GM18519 (cell line): ENCODE measurements at regions not wholly inside any gene's neighbourhood (a gene's known extent, or its start where the extent isn't known, plus 50 kb on each side); places are given as distances from the start of the nearest gene placed in this dataset.
A peak's percentile ranks its signal among the peaks of the same experiment; 100 is the strongest.

Experiments used
- ATAC-seq: cut with Tn5 transposase; IDR thresholded peaks from one replicate; pipeline ENCODE4 v1.9.1; 2021; ENCODE audit warnings: mild to moderate bottlenecking, moderate library complexity; ENCODE audit not compliant: unreplicated experiment, low FRiP score

DNA sequence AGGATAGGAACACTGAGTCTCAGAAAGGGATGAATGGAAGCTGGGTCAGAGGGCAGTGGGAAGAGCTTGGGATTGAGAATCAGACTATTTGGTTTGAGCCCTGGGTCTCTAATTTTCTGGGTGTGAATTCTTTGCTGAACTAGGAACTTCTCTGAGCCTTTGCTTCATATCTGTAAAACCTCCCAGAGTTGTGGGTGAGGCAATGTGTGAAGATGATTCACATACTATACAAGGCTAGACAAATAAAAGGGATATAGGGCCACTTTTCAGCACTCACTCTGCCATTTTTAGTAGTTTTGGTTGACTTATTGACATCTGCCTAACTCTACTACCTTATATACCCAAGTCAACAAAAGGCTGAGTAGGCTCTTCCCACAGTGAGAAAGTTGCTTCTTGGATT is 77.7 kb upstream of the JUN start:
- ATAC-seq: no peak

DNA sequence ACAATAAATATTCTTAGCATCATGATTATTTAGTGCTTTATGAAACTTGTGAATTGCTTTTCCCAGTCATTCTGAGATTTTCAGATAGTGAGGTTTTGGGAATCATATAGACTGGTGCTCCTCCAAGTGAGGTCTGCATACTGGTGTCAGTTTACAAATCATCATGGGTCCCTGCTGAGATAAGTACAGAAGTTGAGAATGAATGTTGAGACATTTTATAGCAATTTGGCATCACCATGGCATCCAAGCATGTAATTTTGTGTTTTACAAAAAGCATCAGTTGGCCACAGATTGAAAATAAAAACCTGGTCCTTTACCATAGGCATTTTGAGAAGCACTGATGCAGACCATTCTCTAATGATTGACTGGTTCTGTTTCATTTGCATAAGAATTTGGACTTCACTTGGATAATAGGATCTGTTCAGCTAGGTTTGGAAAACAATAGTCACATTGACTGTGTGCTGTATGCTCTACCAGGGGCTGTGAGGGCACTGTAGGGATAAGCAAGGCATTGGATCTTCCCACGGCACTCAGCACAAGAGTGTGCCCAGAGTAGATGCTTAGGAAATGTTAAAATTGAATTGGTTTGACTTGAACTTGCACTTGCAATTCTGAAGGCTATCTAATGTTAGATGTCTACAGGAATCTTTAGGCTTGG is 79.0 kb upstream of the JUN start:
- ATAC-seq: no peak

DNA sequence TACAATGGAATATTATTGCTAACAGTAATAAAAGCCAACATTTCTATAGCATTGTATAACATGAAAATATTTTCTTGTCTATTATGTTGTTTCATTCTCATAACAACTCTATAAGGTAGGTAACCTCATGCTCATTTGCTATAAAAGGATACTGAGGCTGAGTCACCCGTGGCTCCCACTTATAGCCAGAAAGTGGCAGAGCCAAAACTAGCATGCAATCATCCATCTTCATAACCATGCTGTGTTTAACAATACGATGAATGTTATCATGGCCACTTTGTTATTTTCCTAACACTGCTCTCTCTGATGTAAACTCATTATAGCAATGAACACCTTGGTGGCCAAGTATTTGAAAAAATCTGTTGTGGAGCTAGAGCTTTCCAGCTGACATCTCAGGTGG is 80.8 kb upstream of the JUN start:
- no peak for ATAC-seq

DNA sequence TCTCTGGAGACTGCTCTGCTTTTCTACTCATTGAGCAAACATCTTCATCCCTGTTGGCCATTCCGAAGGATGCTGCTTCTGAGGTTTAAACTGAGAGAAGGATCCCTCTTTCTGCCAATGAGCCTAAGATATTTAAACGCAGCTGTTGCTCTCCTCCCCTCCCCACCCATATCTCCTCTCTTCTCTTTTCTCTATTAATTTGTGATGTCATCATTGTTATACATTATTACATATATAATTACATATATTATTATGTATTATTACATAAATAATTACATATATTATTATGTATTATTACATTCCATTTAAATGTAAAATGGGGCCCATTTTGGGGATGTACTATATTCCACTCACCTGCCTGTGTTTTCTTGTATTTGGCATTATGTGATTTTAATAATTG is 82.7 kb upstream of the JUN start:
- no peak for ATAC-seq

DNA sequence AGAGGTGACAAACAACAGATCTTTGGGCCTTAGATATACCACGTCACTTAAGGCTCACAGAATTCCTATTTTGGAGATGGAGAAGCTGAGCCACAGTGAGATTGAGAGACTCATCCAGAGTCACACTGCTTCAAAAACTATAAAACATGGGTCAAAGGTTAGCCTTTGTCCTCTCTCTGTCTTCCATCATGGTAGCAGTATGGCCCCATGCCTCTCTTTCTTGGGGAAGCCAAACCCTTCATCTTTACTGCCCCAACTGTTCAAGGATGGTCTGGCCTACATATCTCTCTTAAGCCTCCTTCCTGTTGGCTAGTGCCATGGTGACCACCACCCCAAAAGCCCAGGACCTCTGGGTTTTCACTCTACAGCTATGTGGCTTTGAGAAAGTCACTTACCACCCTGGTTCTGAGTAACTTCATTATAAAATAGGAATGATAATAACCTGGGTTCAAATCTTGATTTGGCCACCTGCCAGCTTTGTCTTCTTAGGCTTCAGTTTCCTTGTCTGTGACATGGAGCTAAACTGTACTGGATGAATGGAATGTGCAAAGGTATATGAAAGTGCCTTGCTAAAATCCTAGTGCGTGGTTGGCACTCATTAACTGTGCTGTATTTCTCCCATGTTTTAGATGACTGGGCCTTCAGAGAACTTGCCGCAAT is 85.9 kb upstream of the JUN start:
- no peak for ATAC-seq

DNA sequence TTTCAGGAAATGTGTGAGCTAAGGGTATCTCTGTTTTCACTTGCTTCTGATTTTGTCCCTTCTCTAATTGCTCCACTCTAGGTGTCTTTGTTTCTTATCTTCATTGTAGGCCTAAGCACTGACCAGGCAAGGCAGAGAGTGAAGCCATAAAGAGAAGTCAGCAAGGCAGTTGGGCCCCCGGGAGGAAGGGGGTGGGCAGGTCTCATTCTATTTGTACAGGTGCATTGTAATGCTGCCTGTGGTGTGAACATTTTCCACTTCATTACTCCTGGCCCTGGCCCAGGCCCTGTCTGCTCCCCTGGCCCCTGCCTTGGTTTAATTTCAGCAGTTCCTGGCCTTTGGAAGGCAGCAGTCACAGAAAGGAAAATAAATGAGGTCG is 86.4 kb upstream of the JUN start:
- no peak for ATAC-seq

DNA sequence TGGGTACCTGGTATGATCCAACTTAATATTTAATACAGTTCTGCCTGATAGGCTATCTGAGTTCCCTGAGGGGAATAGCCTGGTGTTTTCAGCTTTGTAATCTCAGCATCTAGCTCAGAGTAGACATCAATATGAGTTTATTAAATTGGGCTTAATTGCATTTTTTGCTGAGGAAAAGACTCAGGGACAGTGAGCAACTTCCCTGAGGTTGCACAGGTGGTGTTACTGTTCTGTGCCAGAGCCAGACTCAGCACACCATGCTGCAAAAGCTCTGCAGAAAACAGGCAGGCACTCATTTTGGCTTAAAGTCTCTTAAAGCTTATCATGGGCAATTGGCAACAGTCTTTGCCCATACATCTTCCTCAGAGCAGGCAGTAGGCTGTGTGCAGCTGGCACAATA is 90.5 kb upstream of the JUN start:
- no peak for ATAC-seq

DNA sequence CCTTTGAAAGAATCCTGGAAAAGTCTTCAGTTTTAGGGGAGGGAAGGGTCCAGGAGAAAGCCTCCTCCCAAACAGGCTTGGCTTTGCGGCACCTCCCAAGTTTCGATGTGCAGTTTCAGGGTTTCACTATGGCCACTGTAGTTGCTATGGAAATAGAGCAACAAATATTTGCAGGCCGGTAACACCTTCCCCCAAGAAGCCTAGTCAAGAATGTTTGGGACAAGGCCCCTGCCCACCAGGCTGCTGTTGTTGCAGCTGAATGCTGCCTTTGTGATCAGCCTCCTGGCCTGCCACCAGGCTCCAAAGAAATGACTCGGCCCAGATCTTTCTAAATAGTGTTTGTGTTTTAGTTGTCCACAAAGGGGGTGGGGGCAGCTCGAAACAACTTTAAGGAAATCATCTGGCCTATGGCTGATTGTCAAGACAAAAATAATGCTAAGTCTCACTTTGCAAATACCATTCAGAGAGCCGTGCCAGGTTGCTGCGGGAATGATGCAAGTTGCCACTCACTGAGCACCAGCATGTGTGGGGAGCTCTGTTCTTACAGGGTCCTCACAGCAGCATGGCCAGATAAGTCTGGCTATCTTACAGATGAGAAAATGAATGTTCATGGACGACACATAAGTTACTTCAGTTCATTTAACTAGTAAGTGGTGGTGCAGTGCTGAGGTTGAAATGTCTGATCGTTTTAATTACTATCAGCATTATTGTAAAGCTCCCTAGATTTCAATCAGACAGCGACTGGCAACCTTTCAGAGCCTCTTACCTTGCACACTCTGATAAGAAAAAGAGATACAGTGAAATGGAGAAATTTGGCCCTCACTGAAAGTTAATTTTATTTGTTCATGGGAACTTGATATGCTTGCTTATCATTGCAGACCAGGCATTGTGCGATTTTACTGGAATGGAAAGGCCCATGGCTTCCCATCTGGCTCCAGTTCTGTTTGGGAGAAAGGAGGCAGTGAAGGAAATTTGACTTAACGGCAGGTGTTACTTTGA is 91.2 kb upstream of the JUN start:
- no peak for ATAC-seq

DNA sequence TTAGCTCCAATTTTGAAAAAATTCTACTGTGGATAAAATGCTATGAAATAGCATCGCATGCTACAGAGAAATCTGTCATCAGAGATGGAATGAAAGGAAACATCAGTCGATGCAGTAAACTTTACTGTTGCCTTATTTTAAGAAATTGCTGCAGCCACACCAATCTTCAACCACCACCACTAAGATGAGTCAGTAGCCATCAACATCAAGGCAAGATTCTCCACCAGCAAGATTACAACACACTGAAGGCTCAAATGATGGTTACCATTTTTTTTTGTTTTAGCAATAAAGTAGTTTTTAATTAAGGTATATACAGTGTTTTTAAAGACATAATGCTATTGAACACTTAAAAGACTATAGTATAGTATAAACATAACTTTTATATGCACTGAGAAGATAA is 95.6 kb upstream of the JUN start:
- ATAC-seq: no peak

DNA sequence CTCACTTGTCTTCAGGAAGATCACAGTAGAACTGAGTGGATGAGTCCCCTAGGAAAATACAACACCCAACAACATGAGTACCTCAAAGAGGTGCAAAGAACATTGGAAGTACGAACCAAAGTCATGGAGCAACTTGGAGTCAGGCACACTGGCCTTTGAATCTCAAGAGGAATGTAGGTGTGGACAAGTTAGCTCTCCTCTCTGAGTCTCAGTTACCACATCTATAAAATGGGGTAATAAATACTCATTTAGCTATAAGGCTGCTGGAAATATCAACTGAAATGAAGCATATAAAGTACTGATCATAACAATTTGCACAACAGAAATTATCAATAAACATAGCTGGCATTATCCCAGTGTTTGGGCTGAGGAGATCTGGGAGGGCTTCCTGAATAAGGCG is 96.7 kb upstream of the JUN start:
- no peak for ATAC-seq

DNA sequence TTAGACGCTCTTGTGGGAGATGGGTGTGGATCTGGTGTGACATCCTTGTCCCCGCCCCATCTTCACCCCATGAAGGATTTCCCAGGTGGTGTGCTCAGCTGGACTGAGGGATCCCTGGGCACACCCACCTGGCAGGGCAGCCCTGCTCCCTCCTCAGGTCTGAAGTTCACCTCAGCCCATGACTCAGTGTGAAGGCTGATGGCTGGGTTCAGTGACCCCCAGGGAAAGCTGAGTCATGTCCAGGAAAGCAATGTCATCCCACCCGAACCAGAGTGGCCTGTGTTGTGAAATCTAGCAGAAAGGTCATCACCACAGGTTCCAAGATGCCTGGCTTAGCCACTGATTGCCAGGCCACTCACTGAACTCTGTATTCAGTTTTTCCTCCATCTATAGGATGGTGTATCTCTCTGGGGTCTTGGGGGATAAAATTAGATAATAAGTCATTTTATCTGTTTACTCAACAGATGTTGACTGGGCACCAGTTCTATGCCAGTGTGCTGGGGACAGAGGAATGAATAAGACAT is 97.7 kb upstream of the JUN start:
- ATAC-seq: no peak

DNA sequence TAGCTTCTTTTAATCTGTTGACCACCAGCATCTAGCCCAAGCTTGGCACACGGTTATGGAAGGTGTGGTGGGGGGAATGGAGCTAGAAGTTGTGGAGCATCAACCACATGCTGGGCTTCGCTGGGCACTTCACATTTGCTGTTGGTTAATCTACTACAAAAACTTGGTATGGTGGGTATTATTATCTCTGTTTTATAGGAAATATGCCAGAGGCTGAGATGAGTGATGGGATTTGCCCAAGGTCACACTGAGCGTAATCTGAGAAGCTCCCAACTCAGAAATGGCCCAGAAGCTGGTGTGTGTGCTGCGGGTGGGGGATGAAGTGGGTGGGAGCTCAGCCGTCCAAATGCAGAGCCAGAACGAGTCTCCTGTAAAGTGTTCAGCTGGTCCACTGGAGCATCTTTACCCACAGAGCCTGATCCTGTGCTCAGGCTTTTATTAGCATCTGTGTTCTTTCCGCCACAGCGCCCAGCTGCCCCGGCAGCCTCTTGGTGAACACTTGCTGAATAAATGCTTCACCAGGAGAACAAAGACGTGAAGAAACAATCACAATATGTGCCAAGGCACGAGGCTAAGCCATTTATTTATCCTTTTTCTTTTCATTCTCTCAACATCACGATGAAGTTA is 98.6 kb upstream of the JUN start:
- no peak for ATAC-seq

DNA sequence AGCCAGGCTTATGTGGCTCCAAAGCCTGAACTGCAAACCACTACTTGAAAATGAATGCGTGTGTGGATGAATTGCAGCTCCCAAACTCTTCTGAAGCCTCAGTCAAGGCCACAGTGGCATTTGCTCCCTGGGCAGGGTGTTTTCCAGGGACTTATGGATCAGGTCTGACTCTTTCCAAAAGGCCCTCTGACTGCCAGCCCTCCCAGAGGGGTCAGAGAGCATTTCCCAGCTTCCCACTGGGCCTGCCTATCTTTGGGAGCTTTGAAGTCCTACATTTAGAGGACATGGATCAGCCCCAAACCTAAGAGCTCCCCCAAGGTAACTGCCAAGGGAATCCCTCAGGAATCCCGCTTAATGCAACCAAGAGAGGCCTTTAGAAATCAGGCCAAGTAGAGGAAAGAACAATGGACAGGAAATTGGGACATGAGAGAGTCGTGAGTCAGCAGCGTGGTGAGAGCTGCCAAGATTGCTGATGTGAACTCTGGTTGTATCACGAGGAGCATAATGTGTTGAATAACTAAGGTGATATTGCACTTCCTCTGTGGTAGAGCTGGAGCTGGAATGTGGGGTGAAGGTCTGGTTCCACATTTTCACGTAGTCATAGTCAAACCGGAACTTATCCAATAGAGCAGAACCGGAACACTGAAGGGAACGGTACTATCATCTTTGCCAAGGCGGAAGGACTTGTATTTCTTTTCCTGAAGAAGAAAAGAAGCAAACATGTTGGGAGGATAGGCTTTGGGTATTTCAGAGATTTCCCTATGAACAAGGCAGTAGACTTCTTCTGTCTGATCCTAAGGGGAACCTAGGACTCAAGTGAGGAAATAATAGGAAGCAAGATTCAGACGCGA is 99.4 kb upstream of the JUN start:
- ATAC-seq: no peak

DNA sequence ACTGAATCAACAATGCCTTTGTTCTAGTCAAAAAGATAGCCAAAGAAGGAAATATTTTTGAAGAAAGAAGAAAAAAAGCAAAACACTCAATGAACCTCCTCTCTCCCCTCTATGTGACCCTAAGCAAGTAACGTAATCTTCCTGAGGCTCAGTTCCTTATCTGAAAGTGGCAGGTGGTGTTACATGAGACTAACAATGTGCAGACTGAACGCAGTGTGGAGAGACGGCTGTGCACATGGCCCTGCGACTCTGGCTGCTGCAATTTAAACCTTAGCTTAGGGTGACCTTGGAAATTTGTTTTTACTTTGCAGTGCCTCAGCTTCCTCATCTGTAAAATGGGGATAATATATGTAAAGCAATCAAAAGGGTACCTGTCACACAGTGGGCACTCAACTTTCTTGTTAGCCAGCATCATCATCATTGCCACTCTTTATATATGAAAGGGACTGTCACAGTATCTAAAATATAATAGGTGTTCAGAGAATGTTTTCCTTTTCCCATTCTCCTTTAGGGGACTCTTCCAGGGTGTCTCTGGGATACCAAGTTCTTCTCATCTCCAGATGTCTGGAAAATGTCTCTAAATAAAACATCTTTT is 100.1 kb upstream of the JUN start:
- peak; percentile 85 for ATAC-seq

DNA sequence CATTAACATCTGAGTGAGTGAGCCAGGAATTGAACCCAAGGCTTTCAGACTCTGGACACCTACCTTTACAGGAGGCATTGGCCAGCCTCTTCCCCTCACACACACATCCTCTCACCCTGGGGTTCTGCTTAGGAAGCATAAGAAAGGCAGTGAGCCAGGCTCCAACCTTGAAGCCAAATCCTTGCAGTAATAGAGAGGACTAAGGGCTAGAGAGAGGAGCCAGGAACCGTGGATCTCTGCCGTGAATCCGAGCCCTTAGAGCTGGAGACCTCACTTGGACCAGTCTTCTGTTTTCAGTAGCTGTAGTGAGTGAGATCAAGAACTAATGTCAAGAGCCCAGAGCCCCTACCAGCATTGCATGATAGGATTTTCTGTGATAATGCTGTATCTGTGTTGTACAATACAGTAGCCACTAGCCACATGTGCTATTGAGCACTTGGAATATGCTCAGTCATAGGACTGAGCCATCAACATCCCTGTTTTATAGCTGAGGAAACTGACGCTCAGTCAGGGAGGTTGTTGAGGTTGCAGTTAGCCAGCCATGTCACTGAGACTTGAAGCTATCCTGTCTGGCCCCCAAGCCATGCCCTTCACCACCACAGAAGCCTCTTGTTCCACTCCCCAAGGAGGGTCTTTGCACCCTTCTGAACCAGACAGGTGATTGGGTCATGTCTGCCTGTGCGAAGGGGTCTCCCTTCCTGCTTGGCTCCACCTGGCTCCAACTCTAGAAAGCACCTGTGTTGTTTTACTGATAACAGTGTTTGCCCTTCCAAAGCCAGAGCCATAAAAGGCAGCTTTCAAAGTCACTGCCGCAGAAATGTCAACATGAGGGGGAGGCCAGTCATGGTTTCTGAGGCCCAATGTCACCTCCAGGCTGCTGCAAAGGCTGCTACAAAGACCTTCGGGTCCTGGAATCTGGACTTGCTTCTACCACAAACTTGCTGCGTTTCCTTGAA is 101.1 kb upstream of the JUN start:
- no peak for ATAC-seq

DNA sequence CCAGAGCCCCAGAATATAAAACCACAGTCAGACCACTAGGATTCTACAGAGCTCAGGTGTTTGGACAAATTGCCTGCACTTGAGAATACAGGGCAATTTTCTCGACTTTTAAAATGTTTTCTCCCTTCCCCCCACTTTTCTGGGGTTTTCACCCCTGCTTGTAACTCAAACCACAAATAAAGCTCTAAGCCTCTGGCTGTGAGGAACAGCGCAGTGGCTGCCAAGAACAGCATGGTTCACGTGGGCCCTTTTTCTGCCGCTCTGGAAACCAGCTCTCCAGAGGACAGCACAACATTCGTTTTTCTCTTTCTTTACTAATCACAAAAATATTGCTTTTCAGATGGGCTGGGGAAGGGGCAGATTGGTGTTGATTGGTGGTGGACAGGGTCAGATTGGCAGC is 102.2 kb upstream of the JUN start:
- ATAC-seq: no peak

DNA sequence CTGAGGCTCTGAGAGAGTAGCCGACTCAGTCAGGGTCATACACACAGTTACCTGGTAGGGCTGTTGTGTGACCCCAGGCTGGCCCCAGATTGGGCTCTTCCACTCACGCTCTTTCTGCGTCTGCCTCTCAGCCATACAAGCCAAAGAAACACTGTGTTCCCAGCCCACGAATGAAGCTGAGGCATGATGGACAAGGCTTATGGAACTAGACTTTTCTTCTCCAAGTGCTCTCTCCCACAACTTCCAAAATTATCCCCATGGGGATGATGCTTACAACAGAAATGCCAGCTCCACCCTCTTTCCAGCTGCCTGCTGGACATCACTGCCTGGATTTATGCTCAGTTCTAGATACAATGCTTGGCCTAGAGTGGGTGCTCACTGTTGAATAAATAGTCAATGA is 102.8 kb upstream of the JUN start:
- ATAC-seq: no peak

DNA sequence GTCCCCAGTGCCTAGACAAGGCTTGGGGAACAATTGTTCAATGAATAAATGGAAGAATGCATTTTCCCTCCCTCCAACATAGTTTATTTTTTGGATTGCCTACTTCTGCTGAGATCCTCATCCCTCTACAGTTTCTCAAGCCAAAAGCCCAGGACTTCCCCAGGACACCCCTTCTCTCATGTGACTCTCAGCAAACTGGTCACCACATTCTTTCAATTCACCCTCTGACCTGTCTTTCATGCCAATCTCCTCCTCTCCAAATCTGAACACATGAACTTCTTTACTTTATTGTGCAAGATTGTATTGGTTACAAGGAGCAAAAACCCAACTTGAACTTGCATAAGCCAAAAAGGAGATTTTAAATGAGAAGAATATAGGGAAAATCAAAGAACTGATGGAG is 103.2 kb upstream of the JUN start:
- no peak for ATAC-seq
